ENCODE measurements at regions not wholly inside any gene's neighbourhood (a gene's known extent, or its start where the extent isn't known, plus 50 kb on each side); places are given as distances from the start of the nearest gene placed in this dataset.

GRCh38 chr15:29557171-29557570, 265.1 kb downstream of the TJP1 start:
- no peak for TF ChIP-seq POLR2A (IDR thresholded peaks at IDR 0.05)
- TF ChIP-seq, protein P1, sequence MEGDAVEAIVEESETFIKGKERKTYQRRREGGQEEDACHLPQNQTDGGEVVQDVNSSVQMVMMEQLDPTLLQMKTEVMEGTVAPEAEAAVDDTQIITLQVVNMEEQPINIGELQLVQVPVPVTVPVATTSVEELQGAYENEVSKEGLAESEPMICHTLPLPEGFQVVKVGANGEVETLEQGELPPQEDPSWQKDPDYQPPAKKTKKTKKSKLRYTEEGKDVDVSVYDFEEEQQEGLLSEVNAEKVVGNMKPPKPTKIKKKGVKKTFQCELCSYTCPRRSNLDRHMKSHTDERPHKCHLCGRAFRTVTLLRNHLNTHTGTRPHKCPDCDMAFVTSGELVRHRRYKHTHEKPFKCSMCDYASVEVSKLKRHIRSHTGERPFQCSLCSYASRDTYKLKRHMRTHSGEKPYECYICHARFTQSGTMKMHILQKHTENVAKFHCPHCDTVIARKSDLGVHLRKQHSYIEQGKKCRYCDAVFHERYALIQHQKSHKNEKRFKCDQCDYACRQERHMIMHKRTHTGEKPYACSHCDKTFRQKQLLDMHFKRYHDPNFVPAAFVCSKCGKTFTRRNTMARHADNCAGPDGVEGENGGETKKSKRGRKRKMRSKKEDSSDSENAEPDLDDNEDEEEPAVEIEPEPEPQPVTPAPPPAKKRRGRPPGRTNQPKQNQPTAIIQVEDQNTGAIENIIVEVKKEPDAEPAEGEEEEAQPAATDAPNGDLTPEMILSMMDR (IDR thresholded peaks at IDR 0.05), result no peak
- TF ChIP-seq EP300 (IDR thresholded peaks at IDR 0.05), result no peak

Measured in ovary (tissue), 3 donors.